H1 (cell line): ENCODE measurements at regions not wholly inside any gene's neighbourhood (a gene's known extent, or its start where the extent isn't known, plus 50 kb on each side); places are given as distances from the start of the nearest gene placed in this dataset.

Source experiments
- CTCF ChIA-PET: fragments of 300-600 bp; sonication (Branson Sonifier 250); formaldehyde crosslinking; loops from one replicate; lab custom pipeline; 2021; ENCODE audit not compliant: partially characterized antibody; lab: Charles Lee
- POLR2A ChIA-PET: fragments of 300-600 bp; sonication (Branson Sonifier 250); formaldehyde crosslinking; loops from one replicate; lab custom pipeline; 2021; ENCODE audit warnings: inconsistent platforms; ENCODE audit not compliant: partially characterized antibody; lab: Charles Lee
- DNase-seq, 2 experiments: peaks; one replicate each; pipeline versions ENCODE4 v3.0.0 to v3.0.0-alpha.2; 2010 to 2022; ENCODE audit warnings: low spot score in 2 of 2, low read depth in 1 of 2, mixed read lengths in 1 of 2
- FAIRE-seq: peaks from 2 replicates; lab custom pipeline; 2011; peaks lifted over from hg19 to GRCh38; lab: Jason Lieb, UNC
- H2AFZ ChIP-seq: 2 replicates; pipeline ENCODE4 v1.8.1; 2012; ENCODE audit warnings: low read length, inconsistent platforms
- H2AK5ac ChIP-seq: 2 replicates; pipeline ENCODE4 v1.6.1; 2013; ENCODE audit warnings: low read depth, low read length
- H2BK120ac ChIP-seq: replicated peaks from 2 replicates; pipeline ENCODE3; 2013; ENCODE audit warnings: low read depth, low read length, inconsistent platforms
- H2BK12ac ChIP-seq: 2 replicates; pipeline ENCODE4 v1.6.1; 2013; ENCODE audit warnings: low read depth, low read length
- H2BK15ac ChIP-seq: 2 replicates; pipeline ENCODE4 v1.6.1; 2013; ENCODE audit warnings: low read length
- H2BK20ac ChIP-seq: 2 replicates; pipeline ENCODE4 v1.6.1; 2013; ENCODE audit warnings: low read length
- H2BK5ac ChIP-seq: 2 replicates; pipeline ENCODE4 v1.6.1; 2013; ENCODE audit warnings: low read depth, low read length
- H3K14ac ChIP-seq: 2 replicates; pipeline ENCODE4 v1.6.1; 2013; ENCODE audit warnings: inconsistent platforms; ENCODE audit not compliant: insufficient read length
- H3K18ac ChIP-seq: 2 replicates; pipeline ENCODE4 v1.6.1; 2013; ENCODE audit warnings: low read length; ENCODE audit errors: extremely low read depth
- H3K23ac ChIP-seq: 2 replicates; pipeline ENCODE4 v1.6.1; 2013; ENCODE audit warnings: inconsistent platforms; ENCODE audit not compliant: insufficient read length
- H3K23me2 ChIP-seq: 2 replicates; pipeline ENCODE4 v1.6.1; 2013; ENCODE audit warnings: low read depth, low read length
- H3K27ac ChIP-seq: 2 replicates; pipeline ENCODE4 v1.6.1; 2011; ENCODE audit warnings: low read depth, low read length, inconsistent platforms
- H3K27me3 ChIP-seq, 4 experiments: replicated peaks in 1 of 4; 1 replicate in 1 of 4; 2 replicates in 3 of 4; pipeline versions ENCODE4 v1.6.1 to v1.8.1; 2011 to 2013; ENCODE audit warnings: low read length in 3 of 4, mild to moderate bottlenecking in 3 of 4, inconsistent platforms in 2 of 4, mixed read lengths in 2 of 4, moderate library complexity in 1 of 4; ENCODE audit not compliant: control insufficient read depth in 3 of 4, insufficient read depth in 3 of 4; ENCODE audit errors: extremely low read depth in 1 of 4
- H3K36me3 ChIP-seq, 4 experiments: 2 replicates each; pipeline versions ENCODE4 v1.6.1 to v1.8.1; 2011 to 2013; ENCODE audit warnings: mild to moderate bottlenecking in 4 of 4, low read length in 3 of 4, moderate library complexity in 2 of 4, control low read depth in 1 of 4, inconsistent platforms in 1 of 4; ENCODE audit not compliant: insufficient read depth in 4 of 4, control insufficient read depth in 2 of 4
- H3K4ac ChIP-seq: replicated peaks from 2 replicates; pipeline ENCODE3; 2013; ENCODE audit warnings: low read length, low read depth, mixed read lengths, inconsistent platforms; ENCODE audit not compliant: insufficient read length
- H3K4me1 ChIP-seq, 4 experiments: replicated peaks in 1 of 4; 1 replicate in 1 of 4; 2 replicates in 3 of 4; pipeline versions ENCODE4 v1.6.1 to v1.8.1; 2011 to 2013; ENCODE audit warnings: low read length in 3 of 4, inconsistent platforms in 2 of 4, mixed read lengths in 1 of 4; ENCODE audit not compliant: insufficient read depth in 4 of 4, control insufficient read depth in 3 of 4
- H3K4me2 ChIP-seq, 2 experiments: 2 replicates each; pipeline versions ENCODE4 v1.6.1 to v1.8.1; 2011 to 2013; ENCODE audit warnings: low read depth in 2 of 2, low read length in 2 of 2, control low read depth in 1 of 2, inconsistent platforms in 1 of 2, mild to moderate bottlenecking in 1 of 2; ENCODE audit not compliant: insufficient read depth in 1 of 2
- H3K4me3 ChIP-seq, 4 experiments: fragments of 200-600, 300-600 bp in 1 of 4; sonication (generic), shearing (Covaris generic), sonication (Bioruptor Twin) in 1 of 4; 2 replicates each; pipeline versions ENCODE4 v1.5.1 to v1.8.1; 2011 to 2016; ENCODE audit warnings: low read length in 4 of 4, low read depth in 3 of 4, control low read depth in 2 of 4, inconsistent platforms in 2 of 4, mild to moderate bottlenecking in 2 of 4, mixed read lengths in 1 of 4, moderate library complexity in 1 of 4; ENCODE audit not compliant: insufficient read depth in 2 of 4; ENCODE audit errors: extremely low read depth in 1 of 4
- H3K56ac ChIP-seq: replicated peaks from 2 replicates; pipeline ENCODE3; 2013; ENCODE audit warnings: low read depth, mild to moderate bottlenecking, mixed read lengths, low read length, inconsistent platforms; ENCODE audit not compliant: insufficient read length
- H3K79me1 ChIP-seq: 2 replicates; pipeline ENCODE4 v1.6.1; 2013; ENCODE audit warnings: low read depth, low read length, control low read depth
- H3K79me2 ChIP-seq, 2 experiments: 2 replicates each; pipeline versions ENCODE4 v1.6.1 to v1.8.1; 2012 to 2013; ENCODE audit warnings: low read length in 2 of 2, mild to moderate bottlenecking in 2 of 2, inconsistent platforms in 1 of 2; ENCODE audit not compliant: insufficient read depth in 2 of 2, control insufficient read depth in 1 of 2
- H3K9ac ChIP-seq, 4 experiments: replicated peaks in 1 of 4; 1 replicate in 1 of 4; 2 replicates in 3 of 4; pipeline versions ENCODE4 v1.6.1 to v1.8.1; 2011 to 2013; ENCODE audit warnings: low read depth in 3 of 4, low read length in 3 of 4, control low read depth in 2 of 4, mild to moderate bottlenecking in 2 of 4, moderate library complexity in 2 of 4, inconsistent platforms in 1 of 4; ENCODE audit errors: extremely low read depth in 1 of 4
- H3K9me3 ChIP-seq, 2 experiments: 2 replicates each; pipeline versions ENCODE4 v1.6.1 to v1.8.1; 2012 to 2013; ENCODE audit warnings: mild to moderate bottlenecking in 2 of 2, moderate library complexity in 2 of 2, control low read depth in 1 of 2, inconsistent platforms in 1 of 2, low read depth in 1 of 2, low read length in 1 of 2, mixed read lengths in 1 of 2; ENCODE audit not compliant: insufficient read depth in 2 of 2
- H4K20me1 ChIP-seq, 2 experiments: replicated peaks in 1 of 2; 2 replicates each; pipeline versions ENCODE3 to v1.8.1; 2011 to 2013; ENCODE audit warnings: inconsistent platforms in 2 of 2, low read length in 2 of 2, mild to moderate bottlenecking in 1 of 2; ENCODE audit not compliant: insufficient read depth in 2 of 2, control insufficient read depth in 1 of 2
- H4K5ac ChIP-seq: 2 replicates; pipeline ENCODE4 v1.6.1; 2013; ENCODE audit warnings: low read length, low read depth, mixed read lengths, inconsistent platforms; ENCODE audit not compliant: insufficient read length
- H4K8ac ChIP-seq: 2 replicates; pipeline ENCODE4 v1.8.0; 2013; ENCODE audit warnings: mild to moderate bottlenecking, moderate library complexity, low read length, inconsistent platforms; ENCODE audit not compliant: insufficient read depth; ENCODE audit errors: extremely low read depth
- H4K91ac ChIP-seq: replicated peaks from 2 replicates; pipeline ENCODE3; 2013; ENCODE audit warnings: low read length, mixed read lengths, inconsistent platforms; ENCODE audit not compliant: insufficient read length
- CBX5 ChIP-seq: fragments of 300-800, 300-1000 bp; sonication (generic); IDR thresholded peaks from 2 replicates; pipeline ENCODE4 v1.7.1; 2016; ENCODE audit warnings: antibody characterized with exemption, low read length, low read depth
- EP300 ChIP-seq, 2 experiments: IDR thresholded peaks; 1 replicate in 1 of 2; 2 replicates in 1 of 2; pipeline ENCODE4 v1.6.1; 2011 to 2012; ENCODE audit warnings: low read depth in 2 of 2, low read length in 2 of 2, mild to moderate bottlenecking in 2 of 2, borderline replicate concordance in 1 of 2, inconsistent platforms in 1 of 2, moderate library complexity in 1 of 2
- SP2 ChIP-seq: IDR thresholded peaks from 2 replicates; pipeline ENCODE4 v1.6.1; 2012; ENCODE audit warnings: mild to moderate bottlenecking, low read length, inconsistent platforms
- TCF12 ChIP-seq: IDR thresholded peaks from 2 replicates; pipeline ENCODE4 v1.6.1; 2011; ENCODE audit warnings: low read depth, mild to moderate bottlenecking, low read length
- YY1 ChIP-seq: IDR thresholded peaks from 2 replicates; pipeline ENCODE4 v1.6.1; 2011; ENCODE audit warnings: low read depth, mild to moderate bottlenecking, low read length
- WGBS, 2 experiments: shearing (Covaris generic) in 1 of 2; methylation state at CpG; one replicate each; pipeline versions ENCODE4 v1.1.6 to v1.1.7; 2013 to 2015; ENCODE audit warnings: low lambda C conversion rate in 2 of 2, mixed read lengths in 2 of 2, inconsistent platforms in 1 of 2, low coverage in 1 of 2, missing lambda C conversion rate in 1 of 2; ENCODE audit not compliant: insufficient replicate concordance in 2 of 2, insufficient coverage in 1 of 2, insufficient read length in 1 of 2; ENCODE audit errors: extremely low coverage in 1 of 2, missing lambda C conversion rate in 1 of 2; 5-methylcytosine and 5-hydroxymethylcytosine counted together

- WGBS, 2 experiments: 87% methylated on average over 1 of the region's 1 CpG; no CpG with 5 or more reads in 1 of the 2 experiments
- no peak overlapping the region for H2BK20ac ChIP-seq
- H2BK120ac ChIP-seq: no peak overlapping the region
- H2BK15ac ChIP-seq: no peak overlapping the region
- H3K79me2 ChIP-seq: no peaks in the 10 kb centered on the region
- no peak overlapping the region for H3K9ac ChIP-seq
- no peaks in the 10 kb centered on the region for H3K36me3 ChIP-seq
- H2BK5ac ChIP-seq: no peak overlapping the region
- no peak overlapping the region for H3K27ac ChIP-seq
- DNase-seq: no peak
- no peak overlapping the region for H3K18ac ChIP-seq
- H4K20me1 ChIP-seq: no peaks in the 10 kb centered on the region
- H4K91ac ChIP-seq: no peak overlapping the region
- H2BK12ac ChIP-seq: no peak overlapping the region
- H3K4me3 ChIP-seq: no peak overlapping the region
- no peak for FAIRE-seq
- no peak overlapping the region for H3K23ac ChIP-seq
- H3K23me2 ChIP-seq: no peaks in the 10 kb centered on the region; the same call in 1 of the 2 replicates
- no peak overlapping the region for H4K5ac ChIP-seq
- H3K56ac ChIP-seq: no peak overlapping the region
- H4K8ac ChIP-seq: no peak overlapping the region
- H3K4ac ChIP-seq: no peak overlapping the region
- H2AFZ ChIP-seq: no peak overlapping the region
- no peaks in the 10 kb centered on the region for H3K9me3 ChIP-seq
- H3K4me1 ChIP-seq: peaks cover 0 to 5% (median under 1%) of the 10 kb centered on the region in 4 experiments; a peak in 2 of 7 replicates
- CTCF ChIA-PET: no interaction called here
- H3K14ac ChIP-seq: no peak overlapping the region
- POLR2A ChIA-PET: no interaction called here
- H3K4me2 ChIP-seq: no peak overlapping the region
- no peaks in the 10 kb centered on the region for H3K79me1 ChIP-seq
- no peaks in the 10 kb centered on the region for H3K27me3 ChIP-seq
- H2AK5ac ChIP-seq: no peak overlapping the region
- TF ChIP-seq SP2 (no peak), YY1 (no peak), TCF12 (no peak), CBX5 (no peak), EP300 (IDR thresholded peaks at IDR 0.05; ENCODE audit: borderline replicate concordance in 1 of 2, low read depth in 2 of 2, low read length in 2 of 2) (no peak)
These were observed 791.6 kb upstream of the RGS18 start for GRCh38 chr1:191366686-191367085.
